Parathyroid adenoma (tissue), 2 donors: ENCODE measurements at regions not wholly inside any gene's neighbourhood (a gene's known extent, or its start where the extent isn't known, plus 50 kb on each side); places are given as distances from the start of the nearest gene placed in this dataset.

Experiments
- H2AFZ ChIP-seq: fragments of 300-600 bp; sonication (generic); one replicate; pipeline ENCODE4 v1.7.0; 2017; ENCODE audit warnings: antibody characterized with exemption, mild to moderate bottlenecking
- H3K27ac ChIP-seq: fragments of 300-600 bp; sonication (generic); one replicate; pipeline ENCODE4 v1.7.0; 2017
- H3K27me3 ChIP-seq: fragments of 300-600 bp; sonication (generic); one replicate; pipeline ENCODE4 v1.7.0; 2017; ENCODE audit warnings: low read length; ENCODE audit not compliant: control insufficient read depth, insufficient read depth
- H3K36me3 ChIP-seq: fragments of 300-600 bp; sonication (generic); one replicate; pipeline ENCODE4 v1.7.0; 2017; ENCODE audit warnings: low read length; ENCODE audit not compliant: control insufficient read depth, insufficient read depth
- H3K4me1 ChIP-seq: fragments of 300-600 bp; sonication (generic); one replicate; pipeline ENCODE4 v1.7.0; 2017; ENCODE audit warnings: control low read depth
- H3K4me2 ChIP-seq: fragments of 300-600 bp; sonication (generic); one replicate; pipeline ENCODE4 v1.7.0; 2017; ENCODE audit warnings: low read length
- H3K4me3 ChIP-seq: fragments of 300-600 bp; sonication (generic); one replicate; pipeline ENCODE4 v1.7.0; 2017; ENCODE audit warnings: low read depth, low read length
- H3K79me2 ChIP-seq: fragments of 300-600 bp; sonication (generic); one replicate; pipeline ENCODE4 v1.7.0; 2017; ENCODE audit warnings: control low read depth
- H3K9ac ChIP-seq: fragments of 300-600 bp; sonication (generic); one replicate; pipeline ENCODE4 v1.7.0; 2017; ENCODE audit warnings: mild to moderate bottlenecking
- H3K9me3 ChIP-seq: fragments of 300-600 bp; sonication (generic); one replicate; pipeline ENCODE4 v1.7.0; 2017; ENCODE audit warnings: low read length; ENCODE audit not compliant: control insufficient read depth
- TF ChIP-seq, protein P1 (sequence below): fragments of 300-600 bp; sonication (generic); IDR thresholded peaks from one replicate; pipeline ENCODE4 v1.7.0; 2017; ENCODE audit warnings: antibody characterized with exemption, mild to moderate bottlenecking
- donor health status: primary hyperparathyroidism.

GRCh38 chr18:78180741-78181140 is 798.9 kb upstream of the SALL3 start:
- H3K36me3 ChIP-seq: no peaks in the 10 kb centered on the region
- no peak overlapping the region for H3K4me3 ChIP-seq
- H3K79me2 ChIP-seq: no peaks in the 10 kb centered on the region
- no peaks in the 10 kb centered on the region for H3K4me1 ChIP-seq
- H2AFZ ChIP-seq: no peak overlapping the region
- no peak overlapping the region for H3K27ac ChIP-seq
- TF ChIP-seq, protein P1, sequence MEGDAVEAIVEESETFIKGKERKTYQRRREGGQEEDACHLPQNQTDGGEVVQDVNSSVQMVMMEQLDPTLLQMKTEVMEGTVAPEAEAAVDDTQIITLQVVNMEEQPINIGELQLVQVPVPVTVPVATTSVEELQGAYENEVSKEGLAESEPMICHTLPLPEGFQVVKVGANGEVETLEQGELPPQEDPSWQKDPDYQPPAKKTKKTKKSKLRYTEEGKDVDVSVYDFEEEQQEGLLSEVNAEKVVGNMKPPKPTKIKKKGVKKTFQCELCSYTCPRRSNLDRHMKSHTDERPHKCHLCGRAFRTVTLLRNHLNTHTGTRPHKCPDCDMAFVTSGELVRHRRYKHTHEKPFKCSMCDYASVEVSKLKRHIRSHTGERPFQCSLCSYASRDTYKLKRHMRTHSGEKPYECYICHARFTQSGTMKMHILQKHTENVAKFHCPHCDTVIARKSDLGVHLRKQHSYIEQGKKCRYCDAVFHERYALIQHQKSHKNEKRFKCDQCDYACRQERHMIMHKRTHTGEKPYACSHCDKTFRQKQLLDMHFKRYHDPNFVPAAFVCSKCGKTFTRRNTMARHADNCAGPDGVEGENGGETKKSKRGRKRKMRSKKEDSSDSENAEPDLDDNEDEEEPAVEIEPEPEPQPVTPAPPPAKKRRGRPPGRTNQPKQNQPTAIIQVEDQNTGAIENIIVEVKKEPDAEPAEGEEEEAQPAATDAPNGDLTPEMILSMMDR: no peak
- no peaks in the 10 kb centered on the region for H3K27me3 ChIP-seq
- no peak overlapping the region for H3K9ac ChIP-seq
- no peak overlapping the region for H3K4me2 ChIP-seq
- no peaks in the 10 kb centered on the region for H3K9me3 ChIP-seq

GRCh38 chr18:78183815-78184214 is 795.8 kb upstream of the SALL3 start:
- no peaks in the 10 kb centered on the region for H3K4me1 ChIP-seq
- no peak overlapping the region for H3K9ac ChIP-seq
- no peak overlapping the region for H3K4me2 ChIP-seq
- no peaks in the 10 kb centered on the region for H3K36me3 ChIP-seq
- H3K79me2 ChIP-seq: no peaks in the 10 kb centered on the region
- H2AFZ ChIP-seq: no peak overlapping the region
- H3K27me3 ChIP-seq: no peaks in the 10 kb centered on the region
- no peaks in the 10 kb centered on the region for H3K9me3 ChIP-seq
- no peak overlapping the region for H3K4me3 ChIP-seq
- TF ChIP-seq, protein P1: no peak
- H3K27ac ChIP-seq: no peak overlapping the region

GRCh38 chr18:78191276-78191675 is 788.3 kb upstream of the SALL3 start:
- Histone ChIP-seq H3K27me3 (no peaks in the 10 kb centered on the region), H3K27ac (no peak overlapping the region), H3K9ac (no peak overlapping the region), H3K4me3 (no peak overlapping the region), H3K4me1 (no peaks in the 10 kb centered on the region), H3K9me3 (no peaks in the 10 kb centered on the region), H3K36me3 (no peaks in the 10 kb centered on the region), H3K4me2 (no peak overlapping the region), H2AFZ (no peak overlapping the region), H3K79me2 (no peaks in the 10 kb centered on the region)
- TF ChIP-seq, protein P1: no peak

- H2AFZ ChIP-seq: no peak overlapping the region
- H3K4me3 ChIP-seq: no peak overlapping the region
- no peak overlapping the region for H3K9ac ChIP-seq
- no peaks in the 10 kb centered on the region for H3K27me3 ChIP-seq
- no peaks in the 10 kb centered on the region for H3K9me3 ChIP-seq
- H3K4me1 ChIP-seq: no peaks in the 10 kb centered on the region
- H3K79me2 ChIP-seq: no peaks in the 10 kb centered on the region
- no peak overlapping the region for H3K27ac ChIP-seq
- H3K4me2 ChIP-seq: no peak overlapping the region
- TF ChIP-seq, protein P1: no peak
- H3K36me3 ChIP-seq: no peaks in the 10 kb centered on the region
Observed at GRCh38 chr18:78192054-78192453, 787.6 kb upstream of the SALL3 start.

- Histone ChIP-seq H3K4me2 (no peak overlapping the region), H3K79me2 (no peaks in the 10 kb centered on the region), H3K36me3 (no peaks in the 10 kb centered on the region), H3K4me1 (no peaks in the 10 kb centered on the region), H2AFZ (no peak overlapping the region), H3K27me3 (no peaks in the 10 kb centered on the region), H3K4me3 (no peak overlapping the region), H3K9ac (no peak overlapping the region), H3K27ac (no peak overlapping the region), H3K9me3 (no peaks in the 10 kb centered on the region)
- TF ChIP-seq, protein P1: no peak
Observed at GRCh38 chr18:78196280-78196679, 783.3 kb upstream of the SALL3 start.
